SK-N-SH treated with all-trans-retinoic acid at 6 μM for 48 hours (cell line): ENCODE measurements at regions not wholly inside any gene's neighbourhood (a gene's known extent, or its start where the extent isn't known, plus 50 kb on each side); places are given as distances from the start of the nearest gene placed in this dataset.

Experiments
- ATAC-seq: fragments of 200-7000 bp; cut with Tn5 transposase; 3 replicates; pipeline ENCODE4 v1.9.1; 2020; ENCODE audit warnings: mild to moderate bottlenecking, moderate library complexity
- ARNTL ChIP-seq: fragments of 450-650 bp; formaldehyde crosslinking; IDR thresholded peaks from 2 replicates; pipeline ENCODE4 v1.5.0; 2020; ENCODE audit warnings: low read depth, mild to moderate bottlenecking, moderate library complexity, borderline replicate concordance
- BACH2 ChIP-seq: fragments of 250-450 bp; sonication (Bioruptor Pico); IDR thresholded peaks from 2 replicates; pipeline ENCODE4 v1.9.0; 2021; ENCODE audit warnings: mild to moderate bottlenecking, borderline replicate concordance
- CREB5 ChIP-seq: fragments of 250-450 bp; sonication (Bioruptor Pico); IDR thresholded peaks from 2 replicates; pipeline ENCODE4 v1.5.1; 2020; ENCODE audit warnings: low read depth, mild to moderate bottlenecking, moderate library complexity
- CSDC2 ChIP-seq: fragments of 250-450 bp; sonication (Bioruptor Pico); IDR thresholded peaks from 2 replicates; pipeline ENCODE4 v1.5.0; 2020; ENCODE audit warnings: mild to moderate bottlenecking, moderate library complexity
- CSRNP3 ChIP-seq: fragments of 250-450 bp; sonication (Bioruptor Pico); IDR thresholded peaks from 2 replicates; pipeline ENCODE4 v1.5.1; 2021; ENCODE audit warnings: mild to moderate bottlenecking, moderate library complexity
- ESRRG ChIP-seq: fragments of 250-450 bp; sonication (Bioruptor Pico); IDR thresholded peaks from 2 replicates; pipeline ENCODE4 v1.6.1; 2021; ENCODE audit warnings: mild to moderate bottlenecking
- GLIS3 ChIP-seq: fragments of 250-450 bp; sonication (Bioruptor Pico); IDR thresholded peaks from 2 replicates; pipeline ENCODE4 v1.5.0; 2020; ENCODE audit warnings: mild to moderate bottlenecking, moderate library complexity
- ISL1 ChIP-seq: fragments of 250-450 bp; sonication (Bioruptor Pico); IDR thresholded peaks from 2 replicates; pipeline ENCODE4 v2.1.2; 2022; ENCODE audit warnings: mild to moderate bottlenecking, moderate library complexity
- OSR1 ChIP-seq: fragments of 250-450 bp; sonication (Bioruptor Pico); IDR thresholded peaks from 2 replicates; pipeline ENCODE4 v1.8.0; 2022; ENCODE audit warnings: moderate library complexity, mild to moderate bottlenecking, inconsistent platforms
- PATZ1 ChIP-seq: fragments of 250-450 bp; sonication (Bioruptor Pico); IDR thresholded peaks from 2 replicates; pipeline ENCODE4 v1.8.0; 2020; ENCODE audit warnings: mild to moderate bottlenecking, moderate library complexity, borderline replicate concordance
- POU6F1 ChIP-seq: fragments of 250-450 bp; sonication (Bioruptor Pico); IDR thresholded peaks from 2 replicates; pipeline ENCODE4 v1.8.0; 2021; ENCODE audit warnings: low read depth, mild to moderate bottlenecking, moderate library complexity, borderline replicate concordance
- PPARA ChIP-seq: fragments of 250-450 bp; sonication (Bioruptor Pico); IDR thresholded peaks from 2 replicates; pipeline ENCODE4 v1.5.0; 2020; ENCODE audit warnings: mild to moderate bottlenecking, borderline replicate concordance
- RARB ChIP-seq: fragments of 250-450 bp; sonication (Bioruptor Pico); IDR thresholded peaks from 2 replicates; pipeline ENCODE4 v1.8.0; 2021; ENCODE audit warnings: mild to moderate bottlenecking, moderate library complexity
- SNAI2 ChIP-seq: fragments of 250-450 bp; sonication (Bioruptor Pico); IDR thresholded peaks from 2 replicates; pipeline ENCODE4 v1.5.0; 2020; ENCODE audit warnings: mild to moderate bottlenecking, moderate library complexity
- TCF4 ChIP-seq: fragments of 250-450 bp; sonication (Bioruptor Pico); IDR thresholded peaks from 2 replicates; pipeline ENCODE4 v1.8.0; 2021; ENCODE audit warnings: mild to moderate bottlenecking, moderate library complexity, borderline replicate concordance
- TOX ChIP-seq: fragments of 250-450 bp; sonication (Bioruptor Pico); IDR thresholded peaks from 2 replicates; pipeline ENCODE4 v1.8.0; 2021; ENCODE audit warnings: mild to moderate bottlenecking, moderate library complexity, borderline replicate concordance
- TSHZ2 ChIP-seq: fragments of 250-450 bp; sonication (Bioruptor Pico); IDR thresholded peaks from 2 replicates; pipeline ENCODE4 v1.5.0; 2020; ENCODE audit warnings: mild to moderate bottlenecking, moderate library complexity
- ZC3H10 ChIP-seq: fragments of 250-450 bp; sonication (Bioruptor Pico); IDR thresholded peaks from 2 replicates; pipeline ENCODE4 v1.5.1; 2021; ENCODE audit warnings: mild to moderate bottlenecking, moderate library complexity
- ZFP30 ChIP-seq: fragments of 450-650 bp; formaldehyde crosslinking; IDR thresholded peaks from 2 replicates; pipeline ENCODE4 v1.5.0; 2022; ENCODE audit warnings: mild to moderate bottlenecking, moderate library complexity
- ZNF565 ChIP-seq: fragments of 450-650 bp; formaldehyde crosslinking; conservative IDR thresholded peaks from 2 replicates; pipeline ENCODE4 v1.5.0; 2020; ENCODE audit warnings: low read depth, mild to moderate bottlenecking, moderate library complexity
- ZNF70 ChIP-seq: fragments of 450-650 bp; formaldehyde crosslinking; IDR thresholded peaks from 2 replicates; pipeline ENCODE4 v1.5.0; 2020; ENCODE audit warnings: mild to moderate bottlenecking, moderate library complexity
- ZNF8 ChIP-seq: fragments of 450-650 bp; formaldehyde crosslinking; IDR thresholded peaks from 2 replicates; pipeline ENCODE4 v1.5.0; 2020; ENCODE audit warnings: mild to moderate bottlenecking, moderate library complexity

GRCh38 chr13:40330950-40331349, 335.5 kb downstream of the FOXO1 start:
- TF ChIP-seq OSR1 = no peak
- TF ChIP-seq ZNF70 (CRISPR knock-in tag) = no peak
- no peak for TF ChIP-seq GLIS3 (CRISPR knock-in tag)
- no peak for TF ChIP-seq ZFP30 (CRISPR knock-in tag)
- no peak for TF ChIP-seq ARNTL
- no peak for TF ChIP-seq TSHZ2
- TF ChIP-seq SNAI2 = no peak
- ATAC-seq = no peak

- no peak for ATAC-seq
- TF ChIP-seq TSHZ2 (no peak), CREB5 (no peak), ISL1 (no peak), ZNF8 (no peak), BACH2 (CRISPR knock-in tag) (no peak), CSRNP3 (no peak), GLIS3 (CRISPR knock-in tag) (no peak), ZNF565 (no peak), CSDC2 (no peak), ARNTL (no peak), RARB (no peak), POU6F1 (CRISPR knock-in tag) (no peak), ESRRG (CRISPR knock-in tag) (no peak), PPARA (no peak), OSR1 (no peak), SNAI2 (no peak), ZFP30 (CRISPR knock-in tag) (no peak), ZC3H10 (CRISPR knock-in tag) (no peak), TCF4 (CRISPR knock-in tag) (no peak), PATZ1 (no peak)
Observed at GRCh38 chr13:40331802-40332201, 334.6 kb downstream of the FOXO1 start.

- no peak for ATAC-seq
- no peak for TF ChIP-seq TOX (CRISPR knock-in tag)
- TF ChIP-seq ARNTL = no peak
- TF ChIP-seq PATZ1 = no peak
- no peak for TF ChIP-seq TCF4 (CRISPR knock-in tag)
- TF ChIP-seq, all 23 proteins: peak for 0
Observed at GRCh38 chr13:40333226-40333625, 333.2 kb downstream of the FOXO1 start.
